VCaP (cell line): ENCODE measurements at regions not wholly inside any gene's neighbourhood (a gene's known extent, or its start where the extent isn't known, plus 50 kb on each side); places are given as distances from the start of the nearest gene placed in this dataset.

Experiments
- H3K27ac ChIP-seq: fragments of 450-650 bp; 2 replicates; pipeline ENCODE4 v1.5.1; 2017
- CTCF ChIP-seq: fragments of 450-650 bp; conservative IDR thresholded peaks from 2 replicates; pipeline ENCODE4 v1.5.1; 2017; ENCODE audit warnings: mild to moderate bottlenecking, moderate library complexity

DNA sequence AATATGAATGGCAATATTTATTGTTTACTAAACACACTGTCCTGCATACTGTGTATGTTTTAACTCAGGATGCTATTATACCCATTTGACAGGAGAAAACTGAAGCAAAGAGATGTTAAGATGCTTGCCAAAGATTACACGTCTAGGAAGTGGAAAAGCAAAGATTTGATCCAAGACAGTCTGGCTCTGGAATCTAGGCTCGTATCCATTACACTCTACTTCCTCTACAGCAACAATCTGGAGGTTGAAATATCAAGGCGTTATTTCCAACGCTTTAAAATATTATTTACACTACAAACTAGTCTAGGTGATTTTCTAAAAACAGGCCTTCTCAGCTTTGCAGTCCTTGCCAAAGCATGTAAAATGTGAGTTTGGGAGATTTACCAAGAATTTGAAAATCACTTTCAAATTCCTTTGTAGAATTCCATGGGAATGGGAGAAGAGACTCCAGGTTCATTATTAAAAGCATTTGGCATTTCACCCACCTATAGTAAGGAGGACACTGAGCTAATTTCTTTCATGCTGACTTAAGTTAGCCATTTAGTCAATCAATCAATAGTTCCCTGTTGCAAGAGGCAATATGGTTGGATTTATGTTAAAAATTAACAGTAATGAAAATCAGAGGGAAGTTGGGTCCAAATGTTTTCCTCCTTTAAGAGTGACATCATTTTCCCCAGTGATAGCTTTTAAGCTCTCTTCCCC is 356.3 kb upstream of the SMARCA2 start:
- TF ChIP-seq CTCF, result no peak
- no peak overlapping the region for H3K27ac ChIP-seq

- no peak for TF ChIP-seq CTCF
- no peak overlapping the region for H3K27ac ChIP-seq
These were observed 355.8 kb upstream of the SMARCA2 start for GRCh38 chr9:1659363-1659690.

DNA sequence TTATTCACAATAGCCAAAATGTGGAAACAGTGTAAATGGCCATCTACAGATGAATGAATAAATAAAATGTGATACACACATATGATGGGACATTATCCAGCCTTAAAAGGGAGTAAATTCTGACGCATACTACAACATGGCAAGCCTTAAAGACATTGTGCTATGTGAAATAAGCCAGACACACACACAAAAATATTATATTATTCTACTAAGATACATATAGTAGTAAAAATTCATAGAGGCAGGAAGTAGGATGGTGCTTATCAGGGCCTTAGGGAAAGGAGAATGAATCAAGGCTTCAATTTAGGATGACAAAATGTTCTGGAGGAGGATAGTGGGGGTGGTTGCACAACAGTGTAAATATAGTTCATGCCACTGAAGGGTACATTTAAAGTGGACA is 346.7 kb upstream of the SMARCA2 start:
- no peak for TF ChIP-seq CTCF
- H3K27ac ChIP-seq, result no peak overlapping the region; the same call in 1 of the 2 replicates

DNA sequence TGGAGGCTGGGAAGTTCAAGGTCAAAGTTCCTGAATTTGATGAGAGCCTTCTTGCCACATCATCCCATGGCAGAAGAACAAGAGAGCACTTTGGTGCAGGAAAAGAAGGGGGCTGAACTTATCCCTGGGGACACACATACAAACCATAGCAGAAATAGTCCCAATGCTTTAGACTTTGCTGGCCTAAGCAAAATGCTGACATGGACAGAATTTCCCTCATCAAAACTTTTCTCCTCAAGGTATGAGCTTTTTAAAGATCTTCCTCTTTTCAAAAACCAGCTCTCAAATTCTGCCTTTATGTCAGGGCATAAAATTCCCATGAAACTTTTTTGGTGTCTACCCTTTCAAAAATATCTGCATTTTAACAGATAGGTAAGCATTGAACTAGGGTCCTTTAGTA is 341.8 kb upstream of the SMARCA2 start:
- no peak overlapping the region for H3K27ac ChIP-seq
- no peak for TF ChIP-seq CTCF

DNA sequence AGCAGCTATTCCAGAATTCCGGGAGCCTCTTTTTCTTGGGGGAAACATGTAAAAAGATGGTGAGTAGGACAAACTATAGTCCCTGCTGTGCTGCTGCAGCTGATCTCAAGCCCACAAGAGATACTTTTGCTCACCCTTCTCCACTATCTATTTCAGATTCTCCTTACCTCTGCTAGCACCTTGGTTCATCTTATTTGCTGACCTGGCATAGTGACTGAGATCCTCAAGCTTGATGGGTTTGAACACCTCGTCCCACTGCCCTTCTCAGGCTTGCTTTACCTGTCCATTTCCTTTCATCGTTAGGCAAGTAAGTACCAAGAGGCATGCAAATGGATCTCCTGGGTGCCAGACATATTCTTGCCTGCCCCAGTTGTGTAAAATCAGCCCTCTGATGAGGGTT is 338.4 kb upstream of the SMARCA2 start:
- no peak overlapping the region for H3K27ac ChIP-seq
- no peak for TF ChIP-seq CTCF

GRCh38 chr9:1683951-1684350 is 331.2 kb upstream of the SMARCA2 start:
- no peak for TF ChIP-seq CTCF
- no peak overlapping the region for H3K27ac ChIP-seq

DNA sequence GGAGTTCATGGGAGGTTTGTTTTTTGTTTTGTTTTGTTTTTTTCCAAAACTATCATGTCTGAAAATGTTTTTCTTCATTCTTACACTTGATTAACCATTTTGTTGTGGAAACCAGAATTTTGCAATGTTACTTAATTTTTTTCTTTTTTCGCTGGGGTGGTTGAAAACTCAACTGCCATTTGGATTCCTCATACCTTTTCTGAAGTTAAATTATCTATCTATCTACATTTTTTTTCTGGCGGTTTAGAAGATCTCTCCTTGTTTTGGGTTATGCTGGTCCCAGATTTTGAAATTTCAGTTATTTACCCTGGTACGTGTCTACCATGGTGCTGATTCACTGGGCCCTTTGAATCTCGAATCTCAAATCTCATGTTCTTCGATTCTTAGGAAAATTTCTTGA is 316.2 kb upstream of the SMARCA2 start:
- no peak for TF ChIP-seq CTCF
- no peak overlapping the region for H3K27ac ChIP-seq
